Esophagus muscularis mucosa (tissue), 4 donors: ENCODE measurements at regions not wholly inside any gene's neighbourhood (a gene's known extent, or its start where the extent isn't known, plus 50 kb on each side); places are given as distances from the start of the nearest gene placed in this dataset.

ENCODE experiments used
- CTCF ChIP-seq, 3 experiments: fragments of 200-600 bp in 2 of 3; fragments of 450-650 bp in 1 of 3; sonication (generic) in 2 of 3; IDR thresholded peaks; one replicate each; pipeline ENCODE4 v1.5.1; 2017 to 2019; ENCODE audit warnings: antibody characterized with exemption in 3 of 3, mild to moderate bottlenecking in 2 of 3, moderate library complexity in 1 of 3
- EP300 ChIP-seq: sonication (generic); formaldehyde crosslinking; IDR thresholded peaks from one replicate; pipeline ENCODE4 v1.6.1; 2017; ENCODE audit warnings: antibody characterized with exemption
- POLR2A ChIP-seq: fragments of 450-650 bp; IDR thresholded peaks from one replicate; pipeline ENCODE4 v1.6.1; 2017; ENCODE audit warnings: antibody characterized with exemption, moderate library complexity, mild to moderate bottlenecking, low read depth

- TF ChIP-seq CTCF (IDR thresholded peaks at IDR 0.05) (no peak), POLR2A (no peak), EP300 (no peak)
These were observed 655.0 kb downstream of the COL12A1 start for GRCh38 chr6:74550821-74551220.
